ENCODE measurements at regions not wholly inside any gene's neighbourhood (a gene's known extent, or its start where the extent isn't known, plus 50 kb on each side); places are given as distances from the start of the nearest gene placed in this dataset.

- Mint-ChIP-seq H3K4me3 (no peak overlapping the region), H3K4me1 (no peaks in the 10 kb centered on the region), H3K36me3 (ENCODE audit: low read depth) (no peaks in the 10 kb centered on the region), H3K9me3 (ENCODE audit: low read depth) (no peaks in the 10 kb centered on the region), H3K27ac (no peak overlapping the region), H3K27me3 (no peaks in the 10 kb centered on the region)
- intact Hi-C loops (cut with DNase I, micrococcal nuclease) = loop anchor here (5.0 kb wide), 2 partner anchors 82 to 93 kb away; no protein-coding TSS in a partner anchor
- ATAC-seq (no peak), DNase-seq (no peak)
- CTCF ChIA-PET = interaction anchor here (2.2 kb wide), 1 partner anchor 45 kb away, joined by 7 read pairs; no protein-coding TSS in a partner anchor
- POLR2A ChIA-PET = no interaction called here
These were observed 143.4 kb downstream of the RPIA start for GRCh38 chr2:88834866-88835265.

GRCh38 chr2:88835726-88836125 lies 144.3 kb downstream of the RPIA start:
- Mint-ChIP-seq H3K9me3 (ENCODE audit: low read depth) (no peaks in the 10 kb centered on the region), H3K4me3 (no peak overlapping the region), H3K27me3 (no peaks in the 10 kb centered on the region), H3K4me1 (no peaks in the 10 kb centered on the region), H3K27ac (no peak overlapping the region), H3K36me3 (ENCODE audit: low read depth) (no peaks in the 10 kb centered on the region)
- ATAC-seq (no peak), DNase-seq (no peak)
- CTCF ChIA-PET = interaction anchor here (2.2 kb wide), 1 partner anchor 45 kb away, joined by 7 read pairs; no protein-coding TSS in a partner anchor
- POLR2A ChIA-PET = no interaction called here
- intact Hi-C loops (cut with DNase I, micrococcal nuclease) = no loop called here

GRCh38 chr2:88836351-88836750 lies 144.9 kb downstream of the RPIA start:
- DNase-seq (no peak), ATAC-seq (no peak)
- H3K4me3 Mint-ChIP-seq = no peak overlapping the region
- no peaks in the 10 kb centered on the region for H3K4me1 Mint-ChIP-seq
- no peak overlapping the region for H3K27ac Mint-ChIP-seq
- no peaks in the 10 kb centered on the region for H3K36me3 Mint-ChIP-seq (ENCODE audit: low read depth)
- ChIA-PET POLR2A (no interaction called here), CTCF (interaction anchor here (2.2 kb wide), 1 partner anchor 44 kb away, joined by 7 read pairs; no protein-coding TSS in a partner anchor)
- intact Hi-C loops (cut with DNase I, micrococcal nuclease) = no loop called here
- H3K27me3 Mint-ChIP-seq = no peaks in the 10 kb centered on the region
- no peaks in the 10 kb centered on the region for H3K9me3 Mint-ChIP-seq (ENCODE audit: low read depth)

- no peaks in the 10 kb centered on the region for H3K4me1 Mint-ChIP-seq
- CTCF ChIA-PET = interaction anchor here (0.8 kb wide), 1 partner anchor 43 kb away, joined by 4 read pairs; no protein-coding TSS in a partner anchor
- DNase-seq (no peak), ATAC-seq (no peak)
- H3K4me3 Mint-ChIP-seq = no peak overlapping the region
- no peaks in the 10 kb centered on the region for H3K9me3 Mint-ChIP-seq (ENCODE audit: low read depth)
- H3K27me3 Mint-ChIP-seq = no peaks in the 10 kb centered on the region
- intact Hi-C loops (cut with DNase I, micrococcal nuclease) = no loop called here
- no peaks in the 10 kb centered on the region for H3K36me3 Mint-ChIP-seq (ENCODE audit: low read depth)
- no peak overlapping the region for H3K27ac Mint-ChIP-seq
- POLR2A ChIA-PET = no interaction called here
These were observed 146.2 kb downstream of the RPIA start for GRCh38 chr2:88837511-88838160.

GRCh38 chr2:88838165-88838635 lies 146.7 kb downstream of the RPIA start:
- Mint-ChIP-seq H3K27ac (no peak overlapping the region), H3K9me3 (ENCODE audit: low read depth) (no peaks in the 10 kb centered on the region), H3K36me3 (ENCODE audit: low read depth) (no peaks in the 10 kb centered on the region), H3K4me3 (no peak overlapping the region), H3K4me1 (no peaks in the 10 kb centered on the region), H3K27me3 (no peaks in the 10 kb centered on the region)
- intact Hi-C loops (cut with DNase I, micrococcal nuclease) = no loop called here
- DNase-seq (no peak), ATAC-seq (no peak)
- ChIA-PET POLR2A (no interaction called here), CTCF (interaction anchor here (0.8 kb wide), 1 partner anchor 42 kb away, joined by 4 read pairs; no protein-coding TSS in a partner anchor)

- no peak overlapping the region for H3K27ac Mint-ChIP-seq
- no peak overlapping the region for H3K4me3 Mint-ChIP-seq
- ChIA-PET POLR2A (no interaction called here), CTCF (interaction anchor here (0.7 kb wide), 2 partner anchors 10 to 52 kb away, joined by 3 read pairs; no protein-coding TSS in a partner anchor)
- DNase-seq (no peak), ATAC-seq (no peak)
- H3K4me1 Mint-ChIP-seq = no peaks in the 10 kb centered on the region
- no peaks in the 10 kb centered on the region for H3K36me3 Mint-ChIP-seq (ENCODE audit: low read depth)
- intact Hi-C loops (cut with DNase I, micrococcal nuclease) = no loop called here
- no peaks in the 10 kb centered on the region for H3K27me3 Mint-ChIP-seq
- H3K9me3 Mint-ChIP-seq (ENCODE audit: low read depth) = no peaks in the 10 kb centered on the region
These were observed 149.9 kb downstream of the RPIA start for GRCh38 chr2:88841224-88841929.

GRCh38 chr2:88842656-88843460 lies 151.4 kb downstream of the RPIA start:
- no peak overlapping the region for H3K27ac Mint-ChIP-seq
- intact Hi-C loops (cut with DNase I, micrococcal nuclease) = no loop called here
- CTCF ChIA-PET = no interaction called here
- H3K36me3 Mint-ChIP-seq (ENCODE audit: low read depth) = no peaks in the 10 kb centered on the region
- DNase-seq = no peak
- no peak for ATAC-seq
- POLR2A ChIA-PET = no interaction called here
- no peaks in the 10 kb centered on the region for H3K9me3 Mint-ChIP-seq (ENCODE audit: low read depth)
- no peaks in the 10 kb centered on the region for H3K27me3 Mint-ChIP-seq
- H3K4me1 Mint-ChIP-seq = no peaks in the 10 kb centered on the region
- no peak overlapping the region for H3K4me3 Mint-ChIP-seq

GRCh38 chr2:88843651-88844050 lies 152.2 kb downstream of the RPIA start:
- POLR2A ChIA-PET = no interaction called here
- DNase-seq = no peak
- intact Hi-C loops (cut with DNase I, micrococcal nuclease) = no loop called here
- Mint-ChIP-seq H3K27ac (no peak overlapping the region), H3K4me1 (no peaks in the 10 kb centered on the region), H3K27me3 (peaks cover 3% of the 10 kb centered on the region), H3K4me3 (no peak overlapping the region), H3K9me3 (ENCODE audit: low read depth) (no peaks in the 10 kb centered on the region), H3K36me3 (ENCODE audit: low read depth) (no peaks in the 10 kb centered on the region)
- CTCF ChIA-PET = no interaction called here
- ATAC-seq = no peak

GRCh38 chr2:88844960-88845359 lies 153.5 kb downstream of the RPIA start:
- DNase-seq (no peak), ATAC-seq (no peak)
- ChIA-PET CTCF (no interaction called here), POLR2A (no interaction called here)
- H3K4me1 Mint-ChIP-seq = no peaks in the 10 kb centered on the region
- H3K27ac Mint-ChIP-seq = no peak overlapping the region
- intact Hi-C loops (cut with DNase I, micrococcal nuclease) = no loop called here
- H3K9me3 Mint-ChIP-seq (ENCODE audit: low read depth) = no peaks in the 10 kb centered on the region
- H3K36me3 Mint-ChIP-seq (ENCODE audit: low read depth) = no peaks in the 10 kb centered on the region
- peaks cover 6% of the 10 kb centered on the region for H3K27me3 Mint-ChIP-seq
- H3K4me3 Mint-ChIP-seq = no peak overlapping the region

GRCh38 chr2:88845772-88846661 lies 154.5 kb downstream of the RPIA start:
- Mint-ChIP-seq H3K4me1 (no peaks in the 10 kb centered on the region), H3K9me3 (ENCODE audit: low read depth) (no peaks in the 10 kb centered on the region), H3K36me3 (ENCODE audit: low read depth) (no peaks in the 10 kb centered on the region), H3K27ac (no peak overlapping the region), H3K27me3 (peaks cover 8% of the 10 kb centered on the region), H3K4me3 (no peak overlapping the region)
- intact Hi-C loops (cut with DNase I, micrococcal nuclease) = no loop called here
- ChIA-PET CTCF (interaction anchor here (1.0 kb wide), 1 partner anchor 10 kb away, joined by 4 read pairs; no protein-coding TSS in a partner anchor), POLR2A (no interaction called here)
- DNase-seq (no peak), ATAC-seq (no peak)

Measured in activated CD4-positive, alpha-beta T cell treated with anti-CD3 and anti-CD28 coated beads for 36 hours (primary cell).